ENCODE measurements at regions not wholly inside any gene's neighbourhood (a gene's known extent, or its start where the extent isn't known, plus 50 kb on each side); places are given as distances from the start of the nearest gene placed in this dataset.

- TF ChIP-seq CTCF (IDR thresholded peaks at IDR 0.05) (no peak), POLR2A (IDR thresholded peaks at IDR 0.05) (no peak)
These were observed 347.0 kb downstream of the GPAM start for GRCh38 chr10:111836571-111836970.
